OCI-LY1 (cell line): ENCODE measurements at regions not wholly inside any gene's neighbourhood (a gene's known extent, or its start where the extent isn't known, plus 50 kb on each side); places are given as distances from the start of the nearest gene placed in this dataset.

Source experiments
- EZH2 ChIP-seq: fragments of 200-600 bp; sonication (generic), shearing (Covaris generic); IDR thresholded peaks from 2 replicates; pipeline ENCODE4 v1.8.0; 2017; ENCODE audit warnings: borderline replicate concordance, mixed run types, mild to moderate bottlenecking, antibody characterized with exemption, low read length, moderate library complexity, mixed read lengths
- TF ChIP-seq, protein P1 (sequence below): fragments of 200-600 bp; sonication (generic), shearing (Covaris generic); IDR thresholded peaks from 2 replicates; pipeline ENCODE4 v1.5.1; 2017; ENCODE audit warnings: mild to moderate bottlenecking, antibody characterized with exemption, low read length, moderate library complexity, mixed read lengths

DNA sequence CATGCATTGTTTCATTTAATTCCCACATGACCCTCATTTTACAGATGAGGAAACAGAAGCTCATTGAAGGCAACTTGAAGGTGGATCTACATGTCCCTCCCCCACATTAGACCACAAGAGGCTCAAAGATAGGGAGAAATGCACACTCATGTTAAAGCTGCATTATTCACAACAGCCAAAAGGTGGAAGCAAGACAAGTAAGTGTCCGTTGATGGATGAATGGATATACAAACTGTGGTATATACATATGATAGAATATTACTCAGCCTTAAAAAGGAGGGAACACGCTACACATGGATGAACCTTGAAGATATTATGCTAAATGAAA is 149.7 kb upstream of the JUN start:
- TF ChIP-seq, protein P1, sequence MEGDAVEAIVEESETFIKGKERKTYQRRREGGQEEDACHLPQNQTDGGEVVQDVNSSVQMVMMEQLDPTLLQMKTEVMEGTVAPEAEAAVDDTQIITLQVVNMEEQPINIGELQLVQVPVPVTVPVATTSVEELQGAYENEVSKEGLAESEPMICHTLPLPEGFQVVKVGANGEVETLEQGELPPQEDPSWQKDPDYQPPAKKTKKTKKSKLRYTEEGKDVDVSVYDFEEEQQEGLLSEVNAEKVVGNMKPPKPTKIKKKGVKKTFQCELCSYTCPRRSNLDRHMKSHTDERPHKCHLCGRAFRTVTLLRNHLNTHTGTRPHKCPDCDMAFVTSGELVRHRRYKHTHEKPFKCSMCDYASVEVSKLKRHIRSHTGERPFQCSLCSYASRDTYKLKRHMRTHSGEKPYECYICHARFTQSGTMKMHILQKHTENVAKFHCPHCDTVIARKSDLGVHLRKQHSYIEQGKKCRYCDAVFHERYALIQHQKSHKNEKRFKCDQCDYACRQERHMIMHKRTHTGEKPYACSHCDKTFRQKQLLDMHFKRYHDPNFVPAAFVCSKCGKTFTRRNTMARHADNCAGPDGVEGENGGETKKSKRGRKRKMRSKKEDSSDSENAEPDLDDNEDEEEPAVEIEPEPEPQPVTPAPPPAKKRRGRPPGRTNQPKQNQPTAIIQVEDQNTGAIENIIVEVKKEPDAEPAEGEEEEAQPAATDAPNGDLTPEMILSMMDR: no peak
- TF ChIP-seq EZH2: no peak
